ENCODE measurements at regions not wholly inside any gene's neighbourhood (a gene's known extent, or its start where the extent isn't known, plus 50 kb on each side); places are given as distances from the start of the nearest gene placed in this dataset.

DNA sequence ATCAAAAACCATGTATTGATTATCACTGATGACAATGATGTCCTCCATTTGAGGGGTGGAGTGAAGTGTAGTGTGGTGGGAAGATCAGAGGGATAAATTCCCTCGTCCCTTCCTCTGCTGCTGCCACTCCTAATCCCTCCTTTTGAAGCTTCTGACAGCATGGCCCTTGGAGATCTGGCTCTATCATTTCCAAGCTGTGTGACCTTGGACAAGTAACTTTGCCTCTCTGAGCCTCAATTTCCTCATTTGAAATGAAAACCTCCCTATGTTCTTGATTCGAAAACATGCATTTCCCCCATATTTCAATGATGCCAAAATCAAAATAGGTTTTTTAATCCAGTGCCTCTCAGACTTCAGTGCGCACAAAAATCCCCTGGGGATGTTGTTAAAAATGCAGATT is 231.6 kb downstream of the RBM19 start:
- TF ChIP-seq, protein P1, sequence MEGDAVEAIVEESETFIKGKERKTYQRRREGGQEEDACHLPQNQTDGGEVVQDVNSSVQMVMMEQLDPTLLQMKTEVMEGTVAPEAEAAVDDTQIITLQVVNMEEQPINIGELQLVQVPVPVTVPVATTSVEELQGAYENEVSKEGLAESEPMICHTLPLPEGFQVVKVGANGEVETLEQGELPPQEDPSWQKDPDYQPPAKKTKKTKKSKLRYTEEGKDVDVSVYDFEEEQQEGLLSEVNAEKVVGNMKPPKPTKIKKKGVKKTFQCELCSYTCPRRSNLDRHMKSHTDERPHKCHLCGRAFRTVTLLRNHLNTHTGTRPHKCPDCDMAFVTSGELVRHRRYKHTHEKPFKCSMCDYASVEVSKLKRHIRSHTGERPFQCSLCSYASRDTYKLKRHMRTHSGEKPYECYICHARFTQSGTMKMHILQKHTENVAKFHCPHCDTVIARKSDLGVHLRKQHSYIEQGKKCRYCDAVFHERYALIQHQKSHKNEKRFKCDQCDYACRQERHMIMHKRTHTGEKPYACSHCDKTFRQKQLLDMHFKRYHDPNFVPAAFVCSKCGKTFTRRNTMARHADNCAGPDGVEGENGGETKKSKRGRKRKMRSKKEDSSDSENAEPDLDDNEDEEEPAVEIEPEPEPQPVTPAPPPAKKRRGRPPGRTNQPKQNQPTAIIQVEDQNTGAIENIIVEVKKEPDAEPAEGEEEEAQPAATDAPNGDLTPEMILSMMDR (IDR thresholded peaks at IDR 0.05), result no peak
- no peak for TF ChIP-seq POLR2A (IDR thresholded peaks at IDR 0.05)

All from testis (tissue), 2 donors.